ENCODE measurements at regions not wholly inside any gene's neighbourhood (a gene's known extent, or its start where the extent isn't known, plus 50 kb on each side); places are given as distances from the start of the nearest gene placed in this dataset.
"Not testable (repeated sequence)": the region's sequence is repeated elsewhere in the genome, so short reads cannot be mapped to it uniquely, and the experiment has no call there.

DNA sequence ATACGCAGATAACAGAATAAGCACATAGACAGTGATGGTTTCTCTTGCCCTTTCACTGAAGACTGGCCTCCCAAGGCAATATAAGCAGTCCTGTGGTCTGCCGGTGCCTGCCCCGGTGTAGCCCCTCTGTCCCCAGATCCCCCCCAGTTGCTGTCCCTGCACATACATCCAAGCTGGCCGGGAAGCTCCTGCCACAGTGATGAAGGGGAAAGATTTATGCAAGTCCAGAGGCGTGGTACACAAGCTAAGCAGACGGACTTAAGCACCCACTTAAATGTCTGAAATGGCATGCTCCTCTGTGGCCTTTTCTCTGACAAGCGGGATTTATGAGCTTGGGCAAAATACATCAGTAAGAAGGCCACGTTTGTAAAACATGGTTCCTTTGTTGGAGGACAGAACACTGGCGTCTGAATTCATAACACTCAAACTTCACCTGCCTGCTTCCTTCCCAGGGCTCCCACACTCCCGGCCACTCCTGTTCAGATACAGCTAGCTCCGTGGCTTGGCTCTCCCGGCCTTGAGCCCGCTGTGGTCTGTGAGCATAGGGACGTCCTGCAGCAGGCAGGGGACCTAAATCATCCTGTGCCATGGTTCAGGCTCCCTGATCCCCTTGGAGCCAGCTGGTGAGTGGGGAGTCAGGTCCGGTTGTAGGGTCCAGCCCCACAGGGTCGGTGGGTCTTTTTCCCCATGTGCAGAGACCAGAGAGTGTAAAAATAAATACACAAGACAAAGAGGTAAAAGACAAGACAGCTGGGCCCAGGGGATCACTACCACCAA is 61.7 kb upstream of the PPP2R2D start:
- H3K27me3 Mint-ChIP-seq, result no peaks in the 10 kb centered on the region
- H3K36me3 Mint-ChIP-seq (ENCODE audit: low read depth), result no peaks in the 10 kb centered on the region

DNA sequence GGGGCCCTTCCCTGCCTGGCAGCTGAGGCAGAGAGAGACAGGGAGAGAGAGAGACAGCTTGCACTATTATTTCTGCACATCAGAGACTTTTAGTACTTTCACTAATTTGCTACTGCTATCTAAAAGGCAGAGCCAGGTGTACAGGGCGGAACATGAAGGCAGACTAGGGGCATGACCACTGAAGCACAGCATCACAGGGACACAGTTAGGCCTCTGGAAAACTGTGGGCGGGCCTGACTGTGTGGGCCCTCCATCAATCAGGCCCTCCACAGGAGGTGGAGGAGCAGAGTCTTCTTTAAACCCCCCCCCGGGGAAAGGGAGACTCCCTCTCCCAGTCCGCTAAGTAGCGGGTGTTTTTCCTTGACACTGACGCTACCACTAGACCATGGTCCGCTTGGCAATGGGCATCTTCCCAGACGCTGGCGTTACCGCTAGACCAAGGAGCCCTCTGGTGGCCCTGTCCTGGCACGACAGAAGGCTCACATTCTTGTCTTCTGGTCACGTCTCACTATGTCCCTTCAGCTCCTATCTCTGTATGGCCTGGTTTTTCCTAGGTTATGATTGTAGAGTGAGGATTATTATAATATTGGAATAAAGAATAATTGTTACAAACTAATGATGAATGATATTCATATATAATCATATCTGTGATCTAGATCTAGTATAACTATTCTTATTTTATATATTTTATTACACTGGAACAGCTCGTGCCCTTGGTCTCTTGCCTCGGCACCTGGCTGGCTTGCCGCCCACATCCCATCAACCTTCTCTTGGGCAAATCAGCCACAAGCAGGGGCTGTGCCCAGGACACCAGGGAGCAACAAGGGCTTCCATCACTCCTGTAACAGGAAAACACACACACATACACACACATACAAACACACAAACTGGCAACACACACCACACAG is 60.7 kb upstream of the PPP2R2D start:
- not testable (repeated sequence) for H3K9me3 Mint-ChIP-seq; H3K27me3 Mint-ChIP-seq; H3K36me3 Mint-ChIP-seq (ENCODE audit: low read depth); H3K4me3 Mint-ChIP-seq; ATAC-seq (replicated peaks); H3K27ac Mint-ChIP-seq; H3K4me1 Mint-ChIP-seq

More for the DNA sequence above, 61.7 kb upstream of the PPP2R2D start:
- Mint-ChIP-seq H3K4me1 (no peaks in the 10 kb centered on the region), H3K9me3 (no peaks in the 10 kb centered on the region), H3K27ac (no peak overlapping the region), H3K4me3 (no peak overlapping the region)
- ATAC-seq (replicated peaks), result no peak

DNA sequence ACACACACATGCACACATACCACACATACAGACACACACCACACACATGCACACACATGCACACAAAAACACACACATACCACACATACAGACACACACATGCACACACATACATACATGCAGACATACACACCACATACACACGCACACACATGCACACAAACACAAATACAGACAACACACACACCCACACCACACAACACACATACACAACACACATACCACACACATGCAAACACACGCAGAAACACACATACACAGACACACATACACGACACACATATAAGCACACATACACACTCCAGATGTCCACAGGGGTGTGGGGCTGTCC is 60.1 kb upstream of the PPP2R2D start:
- Mint-ChIP-seq H3K36me3 (ENCODE audit: low read depth) (no peaks in the 10 kb centered on the region), H3K4me3 (no peak overlapping the region), H3K4me1 (no peaks in the 10 kb centered on the region), H3K9me3 (no peaks in the 10 kb centered on the region), H3K27ac (no peak overlapping the region), H3K27me3 (no peaks in the 10 kb centered on the region)
- no peak for ATAC-seq (replicated peaks)

DNA sequence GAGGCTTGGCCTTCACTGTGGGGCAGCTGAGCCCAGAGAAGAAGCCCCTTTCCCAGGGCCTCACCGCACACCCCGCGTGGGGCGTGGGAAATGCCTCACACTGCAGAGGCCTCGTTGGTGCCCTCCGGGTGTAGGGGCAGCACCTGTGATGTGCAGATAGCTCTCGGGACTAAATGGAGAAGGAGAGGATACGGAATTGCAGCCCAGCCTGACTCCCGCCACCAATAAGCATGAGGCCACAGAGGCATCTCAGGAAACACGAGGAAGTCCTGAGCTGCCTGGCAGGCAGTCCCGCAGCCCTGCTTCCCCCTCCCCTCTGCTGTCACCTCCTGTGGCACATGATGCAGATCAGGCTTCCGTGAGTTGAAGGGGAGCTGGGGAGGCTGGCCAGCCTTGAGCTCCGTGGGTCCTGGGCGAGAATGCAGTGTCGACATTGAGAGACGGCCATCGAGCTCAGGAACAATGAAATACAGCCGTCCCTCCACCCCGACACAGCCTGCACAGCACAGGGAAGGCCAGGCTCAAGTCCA is 59.6 kb upstream of the PPP2R2D start:
- no peak overlapping the region for H3K4me3 Mint-ChIP-seq
- H3K9me3 Mint-ChIP-seq, result no peaks in the 10 kb centered on the region
- no peak overlapping the region for H3K27ac Mint-ChIP-seq
- peaks cover 3% of the 10 kb centered on the region for H3K27me3 Mint-ChIP-seq
- no peak for ATAC-seq (replicated peaks)
- no peaks in the 10 kb centered on the region for H3K36me3 Mint-ChIP-seq (ENCODE audit: low read depth)
- H3K4me1 Mint-ChIP-seq, result no peaks in the 10 kb centered on the region

DNA sequence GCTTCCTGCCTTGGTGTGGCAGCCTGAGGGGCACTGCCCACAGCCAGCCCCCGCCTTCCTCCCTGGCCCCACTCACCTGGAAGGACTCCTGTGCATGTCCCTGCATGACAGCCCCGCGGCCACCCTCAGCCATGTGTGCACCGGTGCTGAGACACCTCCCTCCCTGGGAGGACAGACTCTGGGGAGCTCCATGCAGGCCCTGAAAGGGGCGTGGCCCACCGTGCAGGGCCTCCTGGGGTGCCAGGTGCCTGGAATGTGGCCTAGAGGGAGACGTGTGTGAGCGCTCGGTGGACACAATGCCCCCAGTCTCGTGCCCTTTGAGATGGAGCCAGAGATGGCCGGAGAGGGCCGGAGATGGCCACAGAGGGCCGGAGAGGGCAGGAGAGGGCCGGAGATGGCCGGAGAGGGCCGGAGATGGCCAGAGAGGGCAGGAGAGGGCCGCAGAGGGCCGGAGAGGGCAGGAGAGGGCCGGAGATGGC is 59.1 kb upstream of the PPP2R2D start:
- Mint-ChIP-seq H3K36me3 (ENCODE audit: low read depth) (no peaks in the 10 kb centered on the region), H3K27me3 (peaks cover 3% of the 10 kb centered on the region), H3K27ac (no peak overlapping the region), H3K4me3 (no peak overlapping the region), H3K9me3 (no peaks in the 10 kb centered on the region), H3K4me1 (no peaks in the 10 kb centered on the region)
- ATAC-seq (replicated peaks), result no peak

DNA sequence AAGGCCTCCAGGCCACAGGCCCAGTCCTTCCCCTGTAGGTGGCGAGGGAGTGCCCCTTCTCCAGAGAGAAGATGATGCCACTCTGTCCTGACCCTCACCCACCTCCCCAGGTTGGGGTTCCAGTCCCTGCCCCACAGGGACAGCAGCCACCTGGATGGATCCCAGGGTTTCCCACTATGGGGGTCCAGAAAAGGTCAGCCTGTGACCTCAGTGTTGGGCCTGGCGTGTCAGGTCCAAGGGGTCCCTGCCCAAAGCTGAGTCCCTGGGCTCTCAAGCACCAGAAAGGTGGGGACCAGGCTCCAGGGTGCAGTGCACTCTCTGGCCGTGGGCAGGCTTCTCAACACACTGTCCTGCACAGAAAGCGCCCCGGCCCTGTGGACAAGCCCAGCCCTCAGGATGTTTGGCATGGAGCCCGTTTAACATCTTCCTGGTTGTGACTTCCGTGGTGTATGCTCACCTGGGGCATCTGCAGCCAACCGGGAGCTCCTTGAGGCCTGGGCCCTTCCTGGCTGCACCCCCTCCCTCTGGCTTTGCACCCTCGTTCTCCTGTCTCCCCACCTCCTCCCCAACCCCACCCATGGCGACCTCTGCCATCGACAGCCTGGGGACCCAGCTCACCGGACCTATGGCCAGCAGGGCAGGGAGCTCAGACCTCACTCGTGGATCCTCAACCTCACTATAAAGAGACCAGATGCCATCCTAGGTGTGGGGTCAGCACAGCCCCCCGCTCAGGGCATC is 58.3 kb upstream of the PPP2R2D start:
- Mint-ChIP-seq H3K27ac (no peak overlapping the region), H3K36me3 (ENCODE audit: low read depth) (no peaks in the 10 kb centered on the region), H3K4me1 (no peaks in the 10 kb centered on the region), H3K9me3 (no peaks in the 10 kb centered on the region), H3K27me3 (peaks cover 3% of the 10 kb centered on the region), H3K4me3 (no peak overlapping the region)
- no peak for ATAC-seq (replicated peaks)

DNA sequence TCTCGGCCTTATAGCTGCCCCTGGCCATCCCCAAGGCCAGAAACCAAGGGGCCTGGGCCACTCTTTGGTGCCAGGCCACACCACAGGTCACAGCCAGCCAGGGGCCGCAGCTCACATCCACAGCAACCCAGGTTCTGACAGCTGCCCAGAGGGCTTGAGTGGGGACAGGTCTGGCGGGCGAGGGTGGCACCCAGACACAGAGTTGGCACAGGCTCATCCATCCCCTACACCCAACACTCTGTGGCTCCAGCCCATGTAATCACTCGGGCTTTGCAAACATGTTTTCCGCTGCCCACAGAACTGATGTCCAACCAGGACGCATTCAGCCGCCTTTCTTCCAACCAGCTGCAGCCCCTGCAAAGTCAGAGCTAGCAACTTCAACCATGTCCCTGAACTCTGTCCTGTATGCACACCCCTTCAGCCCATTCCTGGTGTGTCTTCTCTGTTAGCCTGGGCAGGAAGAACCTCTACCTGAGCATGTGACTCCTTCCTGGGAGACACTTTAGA is 57.7 kb upstream of the PPP2R2D start:
- Mint-ChIP-seq H3K4me3 (no peak overlapping the region), H3K27ac (no peak overlapping the region), H3K27me3 (peaks cover 3% of the 10 kb centered on the region), H3K4me1 (no peaks in the 10 kb centered on the region), H3K9me3 (no peaks in the 10 kb centered on the region), H3K36me3 (ENCODE audit: low read depth) (no peaks in the 10 kb centered on the region)
- ATAC-seq (replicated peaks), result no peak

DNA sequence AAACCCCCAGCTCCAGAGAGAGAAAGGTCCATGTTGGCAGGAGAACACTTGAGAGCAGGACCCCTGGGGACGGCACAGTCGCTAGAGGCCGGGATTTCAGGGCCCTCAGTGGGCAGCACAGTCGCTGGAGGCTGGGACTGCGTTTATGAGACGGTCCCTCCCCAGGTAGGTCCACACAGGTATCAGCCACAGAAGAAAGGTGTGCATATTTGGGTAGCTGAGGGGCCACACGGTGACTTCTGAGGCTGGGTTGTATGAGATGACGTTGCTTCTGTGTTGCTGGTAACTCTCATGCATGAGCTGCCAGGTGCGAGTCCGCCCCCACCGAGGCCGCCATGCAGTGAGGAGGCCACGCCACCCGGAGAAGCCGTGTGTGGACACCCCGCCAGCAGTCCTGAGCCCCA is 56.9 kb upstream of the PPP2R2D start:
- Mint-ChIP-seq H3K9me3 (no peaks in the 10 kb centered on the region), H3K36me3 (ENCODE audit: low read depth) (no peaks in the 10 kb centered on the region), H3K4me1 (no peaks in the 10 kb centered on the region), H3K27me3 (peaks cover 3% of the 10 kb centered on the region), H3K4me3 (no peak overlapping the region), H3K27ac (no peak overlapping the region)
- ATAC-seq (replicated peaks), result no peak

DNA sequence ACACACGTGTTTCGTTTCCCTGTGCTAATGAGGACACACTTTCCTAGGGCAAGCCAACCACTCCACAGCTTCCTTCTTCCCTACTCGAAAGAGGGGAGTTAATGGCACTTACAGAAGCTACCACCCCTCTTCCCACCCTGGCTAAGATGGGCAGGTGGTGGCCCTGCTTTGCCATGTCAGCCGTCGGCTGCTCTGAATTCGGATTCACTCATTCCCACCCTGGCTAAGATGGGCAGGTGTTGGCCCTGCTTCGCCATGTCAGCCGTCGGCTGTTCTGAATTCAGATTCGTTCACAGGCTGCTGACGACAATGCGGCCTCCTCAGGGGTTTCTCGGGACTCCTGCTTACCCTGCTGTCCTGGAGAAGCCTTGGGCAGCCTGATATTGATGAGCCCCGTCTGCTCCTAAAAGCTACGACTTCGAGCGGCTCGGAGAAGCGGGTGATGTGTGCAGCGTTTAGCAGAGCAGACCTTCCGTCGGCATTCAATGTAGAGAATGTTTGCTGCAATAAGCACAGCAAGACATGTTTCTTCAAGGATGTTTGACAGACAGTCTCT is 56.2 kb upstream of the PPP2R2D start:
- H3K27me3 Mint-ChIP-seq, result peaks cover 3% of the 10 kb centered on the region
- no peaks in the 10 kb centered on the region for H3K36me3 Mint-ChIP-seq (ENCODE audit: low read depth)
- H3K9me3 Mint-ChIP-seq, result no peaks in the 10 kb centered on the region
- ATAC-seq (replicated peaks), result no peak
- H3K4me3 Mint-ChIP-seq, result no peak overlapping the region
- no peaks in the 10 kb centered on the region for H3K4me1 Mint-ChIP-seq
- H3K27ac Mint-ChIP-seq, result no peak overlapping the region

DNA sequence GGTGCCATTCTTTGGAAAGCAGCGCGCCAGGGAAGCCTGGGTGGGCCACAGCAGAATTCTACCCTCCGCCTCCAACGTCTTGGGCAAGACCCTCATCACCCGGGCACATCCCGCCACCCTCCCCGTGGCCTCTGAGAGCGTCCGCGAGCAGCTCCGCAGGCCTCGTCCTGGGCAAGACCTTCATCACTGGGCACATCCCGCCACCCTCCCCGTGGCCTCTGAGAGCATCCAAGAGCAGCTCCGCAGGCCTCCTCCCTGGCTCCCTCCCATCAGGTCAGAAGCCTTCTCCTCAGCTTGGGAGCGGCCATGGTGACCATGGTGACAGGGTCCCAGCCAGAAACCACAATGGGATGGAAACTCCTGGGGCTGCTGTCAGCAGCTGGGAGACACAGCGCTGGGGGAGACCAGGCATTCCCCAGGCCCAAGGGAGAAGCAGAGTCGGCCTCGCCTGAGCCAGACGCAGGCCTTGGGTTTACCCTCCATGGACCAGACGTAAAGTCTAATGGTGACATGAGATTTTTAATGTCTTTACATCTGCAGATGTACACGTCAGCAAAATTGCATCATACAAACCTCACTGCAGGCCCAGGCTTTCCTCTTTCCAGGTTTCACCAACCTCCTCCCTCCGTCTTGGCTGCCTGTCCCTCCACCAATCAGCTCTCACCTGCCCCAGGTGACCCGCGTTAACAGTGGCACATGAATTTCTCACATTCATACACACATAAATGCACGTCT is 55.1 kb upstream of the PPP2R2D start:
- Mint-ChIP-seq H3K27ac (no peak overlapping the region), H3K4me1 (no peaks in the 10 kb centered on the region), H3K9me3 (no peaks in the 10 kb centered on the region), H3K4me3 (no peak overlapping the region), H3K36me3 (ENCODE audit: low read depth) (no peaks in the 10 kb centered on the region), H3K27me3 (peaks cover 3% of the 10 kb centered on the region)
- ATAC-seq (replicated peaks), result no peak

DNA sequence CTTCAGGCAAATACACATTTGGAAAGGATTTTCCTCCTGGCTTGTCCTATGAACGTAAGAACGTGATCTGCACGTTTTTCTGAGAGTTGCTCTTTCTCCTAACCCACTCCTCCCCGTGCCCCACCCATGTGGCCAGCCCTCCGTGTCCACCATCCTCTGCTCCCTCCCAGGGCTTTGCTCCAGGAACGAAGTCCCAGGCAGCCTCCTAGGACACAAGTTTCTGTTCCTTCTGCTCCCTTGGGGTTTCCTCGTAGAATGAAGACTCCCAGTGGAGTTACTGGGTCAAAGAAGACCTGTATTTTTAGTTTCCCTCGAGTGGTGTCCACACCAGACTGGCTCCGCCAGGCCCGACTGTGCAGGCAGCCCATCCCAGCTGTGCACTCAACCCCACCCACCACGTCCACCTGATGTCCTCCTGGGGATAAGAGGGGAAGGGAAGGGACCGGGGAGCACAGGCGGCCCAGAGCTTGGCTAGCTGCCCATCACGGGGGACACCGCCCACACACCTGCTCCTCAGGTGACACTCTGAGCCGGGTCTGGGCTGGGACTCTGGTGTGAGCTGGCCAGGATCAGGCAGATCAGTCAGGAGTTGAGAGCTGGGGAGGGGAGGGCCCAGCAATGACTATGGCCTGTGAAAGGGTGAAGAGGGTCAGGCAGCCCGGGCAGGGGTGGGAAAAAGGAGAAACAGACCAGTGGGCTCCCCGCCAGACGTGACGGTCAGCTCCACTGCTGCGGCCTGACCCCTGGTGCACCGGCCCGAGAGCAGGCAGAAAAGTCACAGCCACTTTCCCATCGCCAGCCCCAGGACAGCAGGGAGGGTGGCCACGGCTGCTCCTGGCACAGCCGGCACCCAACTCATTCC is 54.3 kb upstream of the PPP2R2D start:
- no peak overlapping the region for H3K27ac Mint-ChIP-seq
- H3K36me3 Mint-ChIP-seq (ENCODE audit: low read depth), result no peaks in the 10 kb centered on the region
- no peak for ATAC-seq (replicated peaks)
- no peaks in the 10 kb centered on the region for H3K4me1 Mint-ChIP-seq
- H3K9me3 Mint-ChIP-seq, result peaks cover 5% of the 10 kb centered on the region
- no peak overlapping the region for H3K4me3 Mint-ChIP-seq
- H3K27me3 Mint-ChIP-seq, result peaks cover 3% of the 10 kb centered on the region

DNA sequence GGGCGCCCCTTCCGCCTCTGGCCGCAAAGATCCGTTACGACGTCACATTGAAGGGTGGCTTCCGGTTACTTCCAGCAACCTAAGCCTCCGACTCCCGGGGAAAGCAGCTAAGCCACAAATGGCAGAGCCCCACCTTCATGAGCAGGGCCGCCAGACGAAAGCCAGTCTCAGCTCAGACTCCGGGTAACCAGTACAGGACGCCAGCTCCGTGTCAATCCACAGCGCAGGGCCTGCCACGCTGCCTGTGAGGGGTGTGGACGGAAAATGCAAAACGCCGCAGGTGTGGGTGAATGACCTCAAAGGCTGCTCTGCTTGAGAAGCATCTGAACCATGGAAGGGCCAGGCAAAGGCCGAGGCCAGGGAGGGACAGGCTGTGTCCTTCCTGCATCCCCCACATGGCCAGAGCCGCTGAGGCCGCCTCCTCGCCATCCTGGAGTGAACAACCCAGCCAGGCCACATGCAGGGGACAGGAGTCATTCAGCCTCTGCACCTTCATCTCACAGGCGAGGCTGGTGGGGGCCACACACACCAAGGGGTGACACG is 53.5 kb upstream of the PPP2R2D start:
- no peaks in the 10 kb centered on the region for H3K4me1 Mint-ChIP-seq
- H3K27ac Mint-ChIP-seq, result no peak overlapping the region
- H3K4me3 Mint-ChIP-seq, result no peak overlapping the region
- peaks cover 5% of the 10 kb centered on the region for H3K9me3 Mint-ChIP-seq
- H3K36me3 Mint-ChIP-seq (ENCODE audit: low read depth), result no peaks in the 10 kb centered on the region
- no peak for ATAC-seq (replicated peaks)
- H3K27me3 Mint-ChIP-seq, result peaks cover 3% of the 10 kb centered on the region

DNA sequence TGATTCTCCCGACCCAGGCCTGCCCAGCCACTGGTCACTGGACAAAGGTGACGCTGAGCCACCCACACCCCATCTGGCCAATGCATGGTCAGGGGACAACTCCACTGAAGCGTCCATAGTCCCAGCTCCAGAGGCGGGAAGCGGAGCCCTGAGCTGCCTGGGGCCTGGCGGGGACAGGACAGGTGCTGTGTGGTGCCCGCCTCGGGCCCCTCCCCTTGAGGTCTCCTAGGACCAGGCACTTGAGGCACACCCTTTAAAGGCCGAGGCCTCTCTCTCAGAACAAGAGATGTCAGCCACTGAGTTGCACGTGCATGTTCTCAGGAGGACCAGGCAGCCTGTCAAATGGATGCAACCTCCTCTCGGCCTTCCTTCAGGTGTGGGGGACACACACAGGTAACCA is 52.5 kb upstream of the PPP2R2D start:
- H3K9me3 Mint-ChIP-seq, result peaks cover 5% of the 10 kb centered on the region
- no peaks in the 10 kb centered on the region for H3K36me3 Mint-ChIP-seq (ENCODE audit: low read depth)
- H3K27ac Mint-ChIP-seq, result no peak overlapping the region
- H3K4me1 Mint-ChIP-seq, result no peaks in the 10 kb centered on the region
- H3K27me3 Mint-ChIP-seq, result peaks cover 3% of the 10 kb centered on the region
- no peak overlapping the region for H3K4me3 Mint-ChIP-seq
- ATAC-seq (replicated peaks), result no peak

Data from activated T-helper 17 cell treated with anti-CD3 and anti-CD28 coated beads, Interleukin-2, amount 50 U/mL, for 72 hours (primary cell).